Testis (tissue), 2 donors: ENCODE measurements at regions not wholly inside any gene's neighbourhood (a gene's known extent, or its start where the extent isn't known, plus 50 kb on each side); places are given as distances from the start of the nearest gene placed in this dataset.

Experiments used
- DNase-seq: peaks from one replicate; pipeline ENCODE4 v3.0.0-alpha.2; 2019
- H3K27ac ChIP-seq, 2 donors: fragments of 200-600 bp; sonication (generic); one replicate each; pipeline ENCODE4 v1.5.1; 2019
- H3K27me3 ChIP-seq: fragments of 200-600 bp; sonication (generic); one replicate; pipeline ENCODE4 v1.5.1; 2019
- H3K36me3 ChIP-seq: fragments of 200-600 bp; sonication (generic); one replicate; pipeline ENCODE4 v1.5.1; 2017; ENCODE audit warnings: low read depth; ENCODE audit errors: missing control alignments
- H3K4me1 ChIP-seq: fragments of 200-600 bp; sonication (generic); one replicate; pipeline ENCODE4 v1.5.1; 2019
- H3K4me3 ChIP-seq, 2 donors: fragments of 200-600 bp; sonication (generic); one replicate each; pipeline ENCODE4 v1.5.1; 2017 to 2019
- H3K9me3 ChIP-seq: fragments of 200-600 bp; sonication (generic); one replicate; pipeline ENCODE4 v1.5.1; 2017
- CTCF ChIP-seq, 3 experiments: fragments of 450-650 bp in 2 of 3; fragments of 200-600 bp in 1 of 3; sonication (generic) in 1 of 3; IDR thresholded peaks; one replicate each; pipeline ENCODE4 v1.5.1; 2016 to 2019; ENCODE audit warnings: antibody characterized with exemption in 3 of 3, mild to moderate bottlenecking in 2 of 3, moderate library complexity in 1 of 3
- POLR2A ChIP-seq: fragments of 450-650 bp; IDR thresholded peaks from one replicate; pipeline ENCODE4 v1.6.1; 2017; ENCODE audit warnings: antibody characterized with exemption, mild to moderate bottlenecking, moderate library complexity
- WGBS, 2 donors: methylation state at CpG; one replicate each; pipeline ENCODE4 v1.1.5; 2018; 5-methylcytosine and 5-hydroxymethylcytosine counted together
- intact Hi-C: fragments of 100-400 bp; cut with DNase I; formaldehyde crosslinking; loops from one replicate; pipeline ENCODE4 v1.15.1; 2023; ENCODE audit warnings: low total_unique reads

GRCh38 chr2:41909584-41909983, 138.2 kb upstream of the PKDCC start:
- peaks cover 5% of the 10 kb centered on the region for H3K4me1 ChIP-seq
- WGBS, 2 donors = 51 to 80% methylated on average over 4 of the region's 4 CpGs
- no peaks in the 10 kb centered on the region for H3K9me3 ChIP-seq
- no peaks in the 10 kb centered on the region for H3K27me3 ChIP-seq
- TF ChIP-seq CTCF (IDR thresholded peaks at IDR 0.05) (no peak), POLR2A (no peak)
- H3K36me3 ChIP-seq = no peaks in the 10 kb centered on the region
- no peak overlapping the region for H3K27ac ChIP-seq
- no peak overlapping the region for H3K4me3 ChIP-seq
- intact Hi-C loops = no loop called here
- DNase-seq = no peak

DNA sequence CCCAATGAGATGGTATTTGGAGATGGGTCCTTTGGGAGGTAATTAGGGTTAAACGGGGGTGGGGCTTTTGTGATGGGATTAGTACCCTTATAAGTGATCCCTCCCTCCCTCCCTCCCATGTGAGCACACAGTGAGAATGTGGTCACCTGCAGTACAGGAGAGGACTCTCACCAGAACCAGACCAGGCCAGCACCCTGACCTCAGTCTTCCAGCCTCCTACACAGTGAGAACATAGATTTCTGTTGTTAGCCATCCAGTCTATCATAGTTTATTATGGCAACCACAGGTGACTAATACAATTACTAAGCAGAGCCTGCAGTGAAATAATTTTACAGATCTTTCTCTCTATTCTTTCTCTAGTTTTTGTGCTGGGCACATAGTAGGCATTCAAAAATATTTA, 137.7 kb upstream of the PKDCC start:
- no peak for DNase-seq
- H3K9me3 ChIP-seq = no peaks in the 10 kb centered on the region
- intact Hi-C loops = no loop called here
- H3K27me3 ChIP-seq = no peaks in the 10 kb centered on the region
- no peak for TF ChIP-seq CTCF (IDR thresholded peaks at IDR 0.05)
- TF ChIP-seq POLR2A = no peak
- no peaks in the 10 kb centered on the region for H3K36me3 ChIP-seq
- H3K4me3 ChIP-seq = no peak overlapping the region
- 64 to 89% methylated on average over 1 of the region's 1 CpG for WGBS, 2 donors
- peaks cover 5% of the 10 kb centered on the region for H3K4me1 ChIP-seq
- H3K27ac ChIP-seq = no peak overlapping the region

DNA sequence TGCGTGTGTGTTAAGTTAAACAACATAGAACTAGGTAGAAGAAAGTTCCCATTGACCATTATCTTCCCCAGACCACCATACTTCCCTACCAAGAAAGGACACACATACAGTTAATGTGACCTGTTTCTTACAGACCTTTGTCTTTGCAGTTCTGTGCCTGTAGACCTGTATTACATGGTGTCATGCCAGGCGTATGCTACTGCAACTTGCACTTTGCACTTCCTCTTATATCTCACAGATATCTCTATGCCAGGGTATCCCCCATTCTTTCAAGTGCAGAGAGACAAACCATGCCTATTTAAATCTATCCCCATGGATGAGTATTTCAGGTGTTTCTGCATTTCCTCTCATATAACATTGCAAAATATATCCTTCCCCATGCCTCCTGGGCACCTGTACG, 136.8 kb upstream of the PKDCC start:
- Histone ChIP-seq H3K4me1 (peaks cover 5% of the 10 kb centered on the region), H3K27me3 (no peaks in the 10 kb centered on the region), H3K27ac (no peak overlapping the region), H3K36me3 (no peaks in the 10 kb centered on the region), H3K9me3 (no peaks in the 10 kb centered on the region), H3K4me3 (no peak overlapping the region)
- TF ChIP-seq CTCF (IDR thresholded peaks at IDR 0.05) (no peak), POLR2A (no peak)
- DNase-seq = no peak
- 87 to 91% methylated on average over 3 of the region's 3 CpGs for WGBS, 2 donors
- intact Hi-C loops = no loop called here

GRCh38 chr2:41912337-41912736, 135.5 kb upstream of the PKDCC start:
- no peak for DNase-seq
- Histone ChIP-seq H3K9me3 (no peaks in the 10 kb centered on the region), H3K4me1 (no peaks in the 10 kb centered on the region), H3K36me3 (no peaks in the 10 kb centered on the region), H3K4me3 (no peak overlapping the region), H3K27me3 (no peaks in the 10 kb centered on the region), H3K27ac (no peak overlapping the region)
- TF ChIP-seq CTCF (IDR thresholded peaks at IDR 0.05) = no peak
- no peak for TF ChIP-seq POLR2A
- 81 to 84% methylated on average over 3 of the region's 3 CpGs for WGBS, 2 donors
- intact Hi-C loops = no loop called here

DNA sequence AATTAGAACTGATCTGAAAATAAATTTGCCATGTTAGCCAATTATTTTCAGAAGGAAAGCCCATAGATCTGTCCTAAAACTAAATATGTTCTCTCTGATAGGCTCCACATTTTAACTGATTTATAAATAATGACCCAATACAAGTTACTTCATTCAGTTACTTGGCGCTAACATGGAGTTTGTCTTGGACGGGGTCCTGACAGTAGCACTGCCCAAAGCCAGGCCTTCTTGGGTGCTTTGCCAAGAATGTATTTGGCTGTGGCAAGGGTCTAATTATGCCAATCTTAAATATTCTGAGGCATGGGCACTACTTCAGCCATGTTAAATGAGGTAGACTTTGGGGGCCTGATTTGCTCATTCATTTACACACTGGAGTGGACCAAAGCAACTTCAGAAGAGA, 135.0 kb upstream of the PKDCC start:
- DNase-seq = no peak
- H3K27ac ChIP-seq = no peak overlapping the region
- no peaks in the 10 kb centered on the region for H3K9me3 ChIP-seq
- no peaks in the 10 kb centered on the region for H3K27me3 ChIP-seq
- no peaks in the 10 kb centered on the region for H3K36me3 ChIP-seq
- H3K4me1 ChIP-seq = no peaks in the 10 kb centered on the region
- no peak for TF ChIP-seq CTCF (IDR thresholded peaks at IDR 0.05)
- no peak for TF ChIP-seq POLR2A
- H3K4me3 ChIP-seq = no peak overlapping the region
- 89 to 94% methylated on average over 2 of the region's 2 CpGs for WGBS, 2 donors
- intact Hi-C loops = no loop called here
